ENCODE measurements at regions not wholly inside any gene's neighbourhood (a gene's known extent, or its start where the extent isn't known, plus 50 kb on each side); places are given as distances from the start of the nearest gene placed in this dataset.

DNA sequence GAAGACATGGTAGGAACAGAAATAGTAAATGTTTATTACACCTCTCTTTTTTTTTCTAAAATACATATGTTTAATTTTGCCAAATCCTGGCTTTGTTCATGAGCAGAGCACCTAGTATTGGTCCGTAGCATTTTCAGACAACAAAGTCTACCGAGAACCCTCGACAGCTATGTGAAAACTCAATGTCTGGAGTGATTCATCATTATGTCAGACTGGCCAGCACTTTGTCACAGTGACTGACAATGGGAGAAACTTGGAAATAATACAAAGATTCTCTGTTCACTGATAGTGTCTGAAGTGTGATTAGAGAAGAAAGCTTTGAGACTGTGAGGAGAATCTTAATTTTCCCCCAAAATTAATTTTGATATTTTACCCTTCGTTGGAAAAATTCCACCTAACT lies 143.0 kb downstream of the HNMT start:
- TF ChIP-seq, protein P1, sequence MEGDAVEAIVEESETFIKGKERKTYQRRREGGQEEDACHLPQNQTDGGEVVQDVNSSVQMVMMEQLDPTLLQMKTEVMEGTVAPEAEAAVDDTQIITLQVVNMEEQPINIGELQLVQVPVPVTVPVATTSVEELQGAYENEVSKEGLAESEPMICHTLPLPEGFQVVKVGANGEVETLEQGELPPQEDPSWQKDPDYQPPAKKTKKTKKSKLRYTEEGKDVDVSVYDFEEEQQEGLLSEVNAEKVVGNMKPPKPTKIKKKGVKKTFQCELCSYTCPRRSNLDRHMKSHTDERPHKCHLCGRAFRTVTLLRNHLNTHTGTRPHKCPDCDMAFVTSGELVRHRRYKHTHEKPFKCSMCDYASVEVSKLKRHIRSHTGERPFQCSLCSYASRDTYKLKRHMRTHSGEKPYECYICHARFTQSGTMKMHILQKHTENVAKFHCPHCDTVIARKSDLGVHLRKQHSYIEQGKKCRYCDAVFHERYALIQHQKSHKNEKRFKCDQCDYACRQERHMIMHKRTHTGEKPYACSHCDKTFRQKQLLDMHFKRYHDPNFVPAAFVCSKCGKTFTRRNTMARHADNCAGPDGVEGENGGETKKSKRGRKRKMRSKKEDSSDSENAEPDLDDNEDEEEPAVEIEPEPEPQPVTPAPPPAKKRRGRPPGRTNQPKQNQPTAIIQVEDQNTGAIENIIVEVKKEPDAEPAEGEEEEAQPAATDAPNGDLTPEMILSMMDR (IDR thresholded peaks at IDR 0.05): no peak
- no peak for TF ChIP-seq POLR2A (IDR thresholded peaks at IDR 0.05)
- TF ChIP-seq POLR2AphosphoS5 (IDR thresholded peaks at IDR 0.05): no peak

Measured in breast epithelium (tissue), 3 donors.